Fibroblast of lung (primary cell): ENCODE measurements at regions not wholly inside any gene's neighbourhood (a gene's known extent, or its start where the extent isn't known, plus 50 kb on each side); places are given as distances from the start of the nearest gene placed in this dataset.

Experiments used
- DNase-seq, 2 donors: peaks; one replicate each; pipeline versions ENCODE4 v3.0.0 to v3.0.0-alpha.2; 2010; ENCODE audit warnings: low read depth in 2 of 2
- H2AFZ ChIP-seq: 2 replicates; pipeline ENCODE4 v1.5.1; 2012; ENCODE audit warnings: low read length, control low read depth, inconsistent platforms
- H3K27ac ChIP-seq: 2 replicates; pipeline ENCODE4 v1.5.1; 2011; ENCODE audit warnings: low read length, control low read depth; ENCODE audit not compliant: insufficient read depth
- H3K27me3 ChIP-seq: 2 replicates; pipeline ENCODE4 v1.5.1; 2011; ENCODE audit warnings: mild to moderate bottlenecking, low read length; ENCODE audit not compliant: control insufficient read depth, insufficient read depth
- H3K36me3 ChIP-seq: 2 replicates; pipeline ENCODE4 v1.5.1; 2011; ENCODE audit warnings: low read length; ENCODE audit not compliant: control insufficient read depth, insufficient read depth
- H3K4me1 ChIP-seq: 2 replicates; pipeline ENCODE4 v1.5.1; 2011; ENCODE audit warnings: low read length; ENCODE audit not compliant: control insufficient read depth, insufficient read depth; ENCODE audit errors: extremely low read depth
- H3K4me2 ChIP-seq: 2 replicates; pipeline ENCODE4 v1.5.1; 2011; ENCODE audit warnings: low read length, control low read depth; ENCODE audit not compliant: insufficient read depth; ENCODE audit errors: extremely low read depth
- H3K4me3 ChIP-seq, 4 experiments: fragments of 200-600 bp in 1 of 4; sonication (generic) in 1 of 4; replicated peaks in 1 of 4; 2 replicates each; pipeline ENCODE4 v1.5.1; 2011 to 2016; ENCODE audit warnings: low read length in 4 of 4, low read depth in 3 of 4, mild to moderate bottlenecking in 3 of 4, control low read depth in 2 of 4, inconsistent platforms in 1 of 4, mixed read lengths in 1 of 4; ENCODE audit not compliant: insufficient read depth in 1 of 4; ENCODE audit errors: control extremely low read depth in 1 of 4
- H3K79me2 ChIP-seq: 2 replicates; pipeline ENCODE4 v1.5.1; 2012; ENCODE audit warnings: mild to moderate bottlenecking, low read length, inconsistent platforms; ENCODE audit not compliant: control insufficient read depth, insufficient read depth
- H3K9ac ChIP-seq: 2 replicates; pipeline ENCODE4 v1.5.1; 2011; ENCODE audit warnings: mild to moderate bottlenecking, low read length, control low read depth; ENCODE audit not compliant: insufficient read depth
- H3K9me3 ChIP-seq: 2 replicates; pipeline ENCODE4 v1.5.1; 2012; ENCODE audit warnings: low read depth, low read length; ENCODE audit not compliant: control insufficient read depth, insufficient read depth
- H4K20me1 ChIP-seq: 2 replicates; pipeline ENCODE4 v1.5.1; 2011; ENCODE audit warnings: low read length; ENCODE audit not compliant: control insufficient read depth, insufficient read depth; ENCODE audit errors: extremely low read depth
- CTCF ChIP-seq, 2 donors: IDR thresholded peaks in 1 of 2; conservative IDR thresholded peaks in 1 of 2; 1 replicate in 1 of 2; 2 replicates in 1 of 2; pipeline ENCODE4 v1.5.1; 2011 to 2012; ENCODE audit warnings: low read length in 2 of 2, control low read depth in 1 of 2, inconsistent platforms in 1 of 2, low read depth in 1 of 2, mild to moderate bottlenecking in 1 of 2
- EZH2 ChIP-seq: IDR thresholded peaks from 2 replicates; pipeline ENCODE4 v1.5.1; 2012; ENCODE audit warnings: low read length, control low read depth, mild to moderate bottlenecking; ENCODE audit errors: missing control alignments

GRCh38 chr16:54696522-54696921 is 234.1 kb upstream of the IRX5 start:
- Histone ChIP-seq H3K36me3 (no peaks in the 10 kb centered on the region), H4K20me1 (no peaks in the 10 kb centered on the region), H3K79me2 (no peaks in the 10 kb centered on the region), H3K4me1 (no peaks in the 10 kb centered on the region), H3K9me3 (no peaks in the 10 kb centered on the region), H3K27ac (no peak overlapping the region), H3K27me3 (no peaks in the 10 kb centered on the region), H3K4me3 (no peak overlapping the region), H2AFZ (no peak overlapping the region), H3K9ac (no peak overlapping the region), H3K4me2 (no peak overlapping the region)
- TF ChIP-seq CTCF (conservative IDR thresholded peaks at IDR 0.05 in 1 of 2, IDR thresholded peaks at IDR 0.05 in 1 of 2; ENCODE audit: low read depth in 1 of 2, low read length in 2 of 2) (no peak), EZH2 (no peak)
- no peak for DNase-seq

- no peak overlapping the region for H3K4me2 ChIP-seq
- no peaks in the 10 kb centered on the region for H3K36me3 ChIP-seq
- no peaks in the 10 kb centered on the region for H3K4me1 ChIP-seq
- H3K4me3 ChIP-seq = no peak overlapping the region
- H3K79me2 ChIP-seq = no peaks in the 10 kb centered on the region
- H3K9me3 ChIP-seq = no peaks in the 10 kb centered on the region
- DNase-seq = no peak
- H3K9ac ChIP-seq = no peak overlapping the region
- H3K27me3 ChIP-seq = no peaks in the 10 kb centered on the region
- H2AFZ ChIP-seq = no peak overlapping the region
- no peaks in the 10 kb centered on the region for H4K20me1 ChIP-seq
- no peak overlapping the region for H3K27ac ChIP-seq
- TF ChIP-seq CTCF (conservative IDR thresholded peaks at IDR 0.05 in 1 of 2, IDR thresholded peaks at IDR 0.05 in 1 of 2; ENCODE audit: low read depth in 1 of 2, low read length in 2 of 2) (no peak), EZH2 (no peak)
Measured at GRCh38 chr16:54694651-54695050, 236.0 kb upstream of the IRX5 start.

GRCh38 chr16:54693864-54694263 is 236.8 kb upstream of the IRX5 start:
- H3K36me3 ChIP-seq = no peaks in the 10 kb centered on the region

More at GRCh38 chr16:54693864-54694263, 236.8 kb upstream of the IRX5 start:
- Histone ChIP-seq H3K4me3 (no peak overlapping the region), H3K79me2 (no peaks in the 10 kb centered on the region), H3K27me3 (no peaks in the 10 kb centered on the region), H3K27ac (no peak overlapping the region), H3K9ac (no peak overlapping the region), H3K4me2 (no peak overlapping the region), H4K20me1 (no peaks in the 10 kb centered on the region), H3K4me1 (no peaks in the 10 kb centered on the region), H2AFZ (no peak overlapping the region), H3K9me3 (no peaks in the 10 kb centered on the region)
- DNase-seq = no peak
- TF ChIP-seq CTCF (conservative IDR thresholded peaks at IDR 0.05 in 1 of 2, IDR thresholded peaks at IDR 0.05 in 1 of 2; ENCODE audit: low read depth in 1 of 2, low read length in 2 of 2) (no peak), EZH2 (no peak)
